ENCODE measurements at regions not wholly inside any gene's neighbourhood (a gene's known extent, or its start where the extent isn't known, plus 50 kb on each side); places are given as distances from the start of the nearest gene placed in this dataset.

DNA sequence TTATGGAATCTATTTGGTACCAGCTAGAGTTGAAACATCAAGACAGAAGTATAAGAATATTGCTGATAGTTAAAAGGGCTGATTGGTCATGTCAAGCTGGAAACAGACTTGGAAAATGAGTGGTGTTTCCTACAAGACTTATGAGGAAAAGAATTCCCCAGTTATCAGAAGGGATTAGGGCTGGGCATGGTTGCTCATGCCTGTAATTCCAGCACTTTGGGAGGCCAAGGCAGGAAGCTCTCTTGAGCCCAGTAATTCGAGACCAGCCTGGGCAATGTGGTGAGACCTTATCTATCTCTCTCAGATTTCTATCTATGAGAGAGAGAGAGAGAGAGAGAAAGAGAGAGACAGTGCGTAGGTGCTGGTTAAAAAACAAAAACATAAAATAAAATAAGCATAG lies 139.5 kb upstream of the PMFBP1 start:
- DNase-seq = no peak

DNA sequence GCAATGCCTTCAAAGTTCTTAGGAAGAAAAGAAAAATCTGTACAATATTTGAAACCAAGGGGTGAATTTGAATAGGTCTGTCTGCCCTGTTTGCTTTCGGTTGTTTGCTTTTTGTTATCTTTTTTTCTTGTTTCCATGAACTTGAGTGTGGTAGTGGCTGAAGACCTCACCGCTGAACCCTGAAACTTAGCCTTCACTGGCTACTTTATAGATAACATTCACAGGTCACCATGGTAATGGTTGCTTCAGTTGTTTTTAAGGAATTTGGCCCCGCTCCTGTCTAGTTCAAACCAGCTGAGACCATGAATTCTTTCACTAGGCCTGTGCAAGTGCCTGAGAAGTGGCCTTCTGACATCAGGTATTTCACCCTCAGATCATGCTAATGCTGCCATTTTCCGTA lies 137.0 kb upstream of the PMFBP1 start:
- no peak for DNase-seq

DNA sequence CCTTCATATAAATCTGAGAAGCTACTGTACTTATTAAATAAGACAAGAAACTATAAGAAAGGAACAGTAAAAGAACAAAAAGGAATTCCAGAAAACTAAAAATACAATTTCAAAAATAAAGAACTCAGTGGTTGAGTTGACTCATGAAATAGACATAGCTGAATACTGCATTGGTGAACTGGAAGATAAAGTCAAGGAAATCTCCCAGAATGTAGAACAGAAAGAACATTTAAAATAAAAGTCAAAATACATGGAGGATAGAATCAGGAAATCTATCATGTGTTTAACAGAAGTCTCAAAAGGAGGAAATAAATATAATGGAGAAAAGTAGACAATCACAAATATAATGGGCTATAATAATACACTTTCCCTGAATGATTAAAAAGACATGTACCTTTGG lies 136.4 kb upstream of the PMFBP1 start:
- no peak for DNase-seq

DNA sequence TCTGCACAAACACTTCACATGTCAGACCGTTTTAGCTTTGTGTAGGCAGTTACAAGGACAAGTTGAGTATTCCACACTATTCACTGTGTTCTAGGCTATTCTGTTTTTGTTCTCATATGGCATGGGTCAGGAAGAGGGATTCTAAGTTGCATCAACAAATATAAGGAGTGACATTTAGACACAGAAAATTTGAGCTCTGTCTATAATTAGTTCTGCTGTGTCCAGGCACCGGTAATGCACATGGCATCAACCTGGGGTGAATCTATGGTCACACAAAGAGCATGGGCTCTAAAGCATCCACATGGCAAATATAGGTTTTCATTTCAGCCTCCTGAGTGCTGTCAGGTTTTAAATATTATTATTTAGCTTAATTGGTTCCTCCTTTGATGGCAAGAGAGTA lies 130.4 kb upstream of the PMFBP1 start:
- DNase-seq = no peak

DNA sequence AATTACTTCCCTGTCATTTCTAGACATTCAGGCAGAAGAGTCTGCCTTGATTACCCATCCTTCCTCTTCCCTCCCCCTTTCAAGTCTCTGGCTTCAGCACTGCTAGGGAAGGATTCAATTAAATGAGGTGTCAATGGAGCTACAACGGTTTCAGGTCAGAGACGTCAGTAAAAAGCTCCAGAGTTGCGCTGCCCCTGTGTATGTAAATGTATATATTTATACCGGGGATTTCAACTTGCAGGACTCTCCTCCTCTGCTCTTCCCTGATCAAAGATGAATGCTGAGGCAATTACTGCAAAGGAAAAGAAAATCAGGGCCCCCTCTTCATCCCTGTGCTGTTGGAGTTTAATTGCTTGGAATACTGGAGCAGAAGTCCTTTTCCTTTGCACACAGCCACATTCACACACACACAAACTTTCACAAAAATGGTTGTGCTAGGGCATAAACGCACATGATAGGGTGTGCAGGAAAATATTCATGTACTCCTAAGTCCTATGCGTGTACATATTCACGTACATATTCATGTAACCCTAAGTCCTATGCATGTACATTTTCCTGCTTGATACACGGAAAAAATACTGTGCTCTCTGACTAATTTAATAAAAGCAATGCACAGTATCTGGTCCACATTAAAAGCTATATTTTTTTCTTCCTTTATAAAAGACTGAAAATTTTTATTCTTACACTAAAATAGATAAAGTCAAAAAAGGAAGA lies 129.7 kb upstream of the PMFBP1 start:
- DNase-seq = no peak

DNA sequence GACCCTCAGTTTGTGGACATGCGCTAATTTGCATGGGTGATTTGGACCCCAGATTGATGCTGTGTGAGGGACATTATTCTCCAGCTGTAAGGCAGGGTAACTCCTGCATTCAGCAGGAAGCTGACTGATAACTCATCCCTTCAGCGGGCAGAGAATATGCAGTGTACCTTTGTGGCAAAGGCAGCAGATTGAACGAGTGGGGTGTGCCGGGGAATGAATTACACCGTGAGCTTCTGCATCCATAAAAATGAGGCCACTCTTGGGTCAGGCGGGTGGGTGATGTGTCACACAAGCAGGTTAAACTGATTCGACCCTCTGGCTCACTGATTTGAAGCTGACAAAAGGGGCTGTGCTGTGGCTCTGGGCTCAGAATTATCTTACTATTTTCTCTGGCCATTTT lies 128.9 kb upstream of the PMFBP1 start:
- peak in 1 of 2 experiments; percentile 1 for DNase-seq

DNA sequence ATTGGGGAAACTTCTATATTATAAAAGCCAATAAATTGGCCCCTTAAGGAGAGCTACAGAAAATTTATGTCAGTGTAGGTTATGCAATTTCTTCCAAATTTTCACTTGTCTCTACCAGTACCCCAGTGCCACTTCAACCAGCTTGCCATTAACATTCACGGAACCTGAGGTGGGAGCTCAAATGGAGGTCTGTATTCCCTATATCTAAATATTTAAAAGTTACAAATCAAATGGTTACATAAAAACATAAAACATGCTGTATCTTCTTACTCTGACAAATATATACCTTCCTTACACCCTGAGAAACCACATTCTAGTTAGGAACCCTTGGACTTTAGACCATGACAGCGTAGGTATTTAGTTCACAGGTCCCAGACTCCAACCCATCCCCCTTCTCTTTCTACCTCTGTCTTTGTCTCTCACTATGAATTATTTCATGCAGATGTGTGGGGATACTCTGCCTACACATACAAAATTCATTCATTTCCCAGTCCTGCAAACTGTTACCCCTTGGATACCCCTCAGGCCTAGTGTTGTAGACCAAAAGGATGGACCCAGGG lies 127.8 kb upstream of the PMFBP1 start:
- no peak for DNase-seq

DNA sequence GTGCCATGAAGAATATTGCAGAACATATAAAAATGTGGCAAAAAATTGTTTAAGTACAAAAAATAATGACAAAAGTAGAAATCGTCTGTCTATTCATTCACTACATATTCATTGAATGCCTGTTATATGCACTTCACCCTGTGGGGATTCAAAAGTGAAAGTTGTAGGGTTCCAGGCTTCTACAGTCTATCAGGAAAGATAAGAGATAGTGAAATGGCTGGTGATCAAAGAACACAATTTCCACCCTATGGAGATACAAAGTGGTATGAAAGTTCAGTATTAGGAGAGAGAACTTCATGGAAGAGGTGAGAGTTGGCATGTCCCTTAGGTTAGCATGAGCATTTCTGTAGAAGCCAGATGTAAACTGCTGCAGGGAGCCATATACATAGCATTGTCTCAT lies 127.0 kb upstream of the PMFBP1 start:
- no peak for DNase-seq

DNA sequence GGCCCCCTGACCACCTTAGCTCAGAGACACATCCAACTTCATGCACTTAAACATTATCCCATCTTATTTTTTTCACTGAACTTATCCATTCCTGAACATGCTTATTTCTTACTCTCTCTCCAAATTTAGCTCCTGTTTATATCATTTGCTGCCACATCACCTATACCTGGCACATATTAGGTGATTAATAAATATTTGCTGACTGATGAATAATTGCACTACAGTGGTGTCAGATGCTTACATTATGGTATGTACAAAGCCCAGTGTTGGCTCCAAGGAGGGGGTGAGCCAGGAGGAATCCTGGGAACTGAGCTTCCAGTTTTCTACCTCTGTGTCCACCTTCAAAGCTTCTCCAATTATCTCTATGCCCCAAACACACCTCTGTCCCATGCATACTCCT lies 124.0 kb upstream of the PMFBP1 start:
- DNase-seq = no peak

DNA sequence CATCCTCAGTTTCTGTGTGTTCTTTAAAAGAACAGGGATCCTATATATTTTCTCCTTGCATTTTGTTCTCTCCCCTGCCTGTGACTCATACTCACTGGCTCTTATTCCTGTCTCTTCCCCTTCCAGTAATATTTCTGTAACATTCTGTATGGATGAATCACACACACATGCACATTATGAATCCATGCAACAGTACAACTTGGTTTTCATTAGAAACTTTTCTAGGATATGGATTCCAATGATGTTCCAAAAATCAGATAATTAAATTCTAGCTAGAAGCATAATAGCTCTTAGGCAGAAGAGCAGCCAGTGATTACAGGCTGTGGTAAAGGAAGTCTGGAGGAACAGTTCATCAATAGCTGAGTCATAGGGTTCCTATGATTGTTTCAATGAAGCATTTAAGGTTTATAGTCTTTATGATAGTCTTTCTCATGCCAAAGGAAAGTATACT lies 119.6 kb upstream of the PMFBP1 start:
- no peak for DNase-seq

DNA sequence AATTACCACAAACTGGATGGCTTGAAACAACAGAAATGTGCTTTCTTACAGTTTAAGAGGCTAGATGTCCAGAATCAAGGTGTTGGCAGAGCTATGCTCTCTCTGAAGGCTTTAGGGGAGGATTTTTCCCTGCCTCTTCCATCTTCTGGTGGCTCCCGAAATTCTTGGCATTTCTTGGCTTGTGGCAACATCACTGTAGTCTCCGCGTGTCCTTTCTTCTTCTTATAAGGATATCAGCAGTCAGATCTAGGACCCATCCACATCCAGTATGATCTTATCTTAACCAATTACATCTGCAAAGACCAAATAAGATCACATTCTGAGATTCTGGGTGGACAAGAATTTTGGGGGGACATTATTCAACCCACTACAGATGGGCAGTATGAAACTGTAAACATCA lies 119.2 kb upstream of the PMFBP1 start:
- no peak for DNase-seq

DNA sequence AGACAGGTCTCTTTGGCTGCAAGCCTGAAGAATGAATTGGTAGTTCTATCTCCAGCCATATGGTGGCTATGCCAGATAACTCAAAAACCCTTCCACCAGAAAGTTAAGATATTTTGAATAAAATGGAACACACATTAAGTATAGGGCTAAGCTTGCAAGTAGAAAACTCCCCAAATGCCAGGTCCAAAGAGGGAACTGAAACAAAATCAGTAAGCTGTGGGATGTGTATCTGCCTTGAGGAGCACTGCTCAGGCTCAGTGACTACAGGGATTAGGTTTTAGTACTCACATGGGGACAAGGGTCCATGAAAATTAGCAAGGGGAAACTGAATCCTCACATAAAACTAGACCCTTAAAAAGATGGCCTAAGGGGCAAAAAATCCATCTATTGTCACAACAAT lies 115.7 kb upstream of the PMFBP1 start:
- DNase-seq = no peak

DNA sequence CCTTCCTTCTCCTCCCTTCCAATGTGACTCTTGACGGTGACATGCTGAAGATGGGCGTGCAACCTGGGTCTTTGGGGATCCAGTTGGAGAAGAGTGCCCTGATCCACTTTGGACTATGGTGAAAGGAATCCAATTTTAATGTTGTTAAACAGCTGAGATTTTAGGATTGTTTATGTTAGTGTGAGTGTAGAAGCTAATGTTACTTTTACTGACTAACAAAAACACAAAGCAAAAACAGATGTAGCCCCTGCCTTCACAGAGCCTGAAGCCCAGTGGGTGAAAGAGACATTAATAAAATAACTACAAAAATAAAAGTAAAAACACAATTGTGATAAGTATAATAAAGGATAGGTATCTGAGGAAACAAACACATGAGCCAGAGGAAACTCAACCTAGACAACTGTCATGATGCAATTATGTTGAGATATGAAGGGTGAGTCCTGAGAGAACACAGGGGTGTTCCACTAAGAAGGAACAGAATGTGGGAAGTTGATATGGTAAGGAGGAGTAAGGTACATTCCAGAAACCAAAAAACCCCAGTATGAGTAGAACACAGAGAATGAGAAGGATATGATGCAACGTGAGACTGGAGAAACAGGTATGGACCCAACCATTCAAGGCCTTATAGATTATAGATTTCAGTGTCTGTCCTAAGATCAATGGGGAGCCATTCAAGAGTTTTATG lies 115.1 kb upstream of the PMFBP1 start:
- DNase-seq = no peak

DNA sequence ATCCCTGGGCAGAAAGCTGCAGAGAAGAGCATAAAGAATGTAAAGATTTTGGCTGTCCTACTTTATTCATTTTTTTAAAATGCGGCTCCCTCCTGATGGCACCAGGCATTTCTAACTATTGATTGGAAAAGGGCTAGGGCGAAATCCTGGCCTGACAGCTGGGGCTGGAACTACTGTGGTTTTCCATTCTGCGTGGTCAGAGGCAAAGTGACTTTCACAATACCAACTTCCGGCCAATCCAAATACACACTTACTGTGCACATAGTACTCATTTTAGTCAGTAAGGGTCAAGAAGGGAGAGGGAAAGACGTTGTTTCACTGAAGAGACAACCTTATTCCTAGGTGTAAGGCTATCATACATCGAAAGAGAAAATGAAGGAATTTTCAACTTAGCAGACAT lies 113.8 kb upstream of the PMFBP1 start:
- DNase-seq = no peak

DNA sequence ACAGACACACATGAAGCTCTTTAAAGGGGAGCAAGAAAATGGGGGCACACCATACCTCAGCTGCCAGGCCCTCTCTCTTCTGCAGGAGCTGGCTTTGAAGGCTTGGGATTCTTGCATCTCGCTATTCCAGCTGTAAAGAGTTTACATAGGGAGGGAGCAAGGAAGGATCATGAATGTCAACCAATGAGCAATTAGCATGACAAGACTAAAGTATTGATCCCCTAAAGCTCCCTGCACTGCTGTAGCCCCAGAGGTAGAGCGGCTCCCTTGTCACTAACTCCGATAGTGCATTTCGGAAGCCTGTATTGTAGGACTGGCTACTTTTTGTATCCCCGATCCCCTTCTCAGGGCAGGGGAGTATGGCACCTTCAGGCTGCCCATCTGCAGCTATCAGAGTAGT lies 113.4 kb upstream of the PMFBP1 start:
- no peak for DNase-seq

DNA sequence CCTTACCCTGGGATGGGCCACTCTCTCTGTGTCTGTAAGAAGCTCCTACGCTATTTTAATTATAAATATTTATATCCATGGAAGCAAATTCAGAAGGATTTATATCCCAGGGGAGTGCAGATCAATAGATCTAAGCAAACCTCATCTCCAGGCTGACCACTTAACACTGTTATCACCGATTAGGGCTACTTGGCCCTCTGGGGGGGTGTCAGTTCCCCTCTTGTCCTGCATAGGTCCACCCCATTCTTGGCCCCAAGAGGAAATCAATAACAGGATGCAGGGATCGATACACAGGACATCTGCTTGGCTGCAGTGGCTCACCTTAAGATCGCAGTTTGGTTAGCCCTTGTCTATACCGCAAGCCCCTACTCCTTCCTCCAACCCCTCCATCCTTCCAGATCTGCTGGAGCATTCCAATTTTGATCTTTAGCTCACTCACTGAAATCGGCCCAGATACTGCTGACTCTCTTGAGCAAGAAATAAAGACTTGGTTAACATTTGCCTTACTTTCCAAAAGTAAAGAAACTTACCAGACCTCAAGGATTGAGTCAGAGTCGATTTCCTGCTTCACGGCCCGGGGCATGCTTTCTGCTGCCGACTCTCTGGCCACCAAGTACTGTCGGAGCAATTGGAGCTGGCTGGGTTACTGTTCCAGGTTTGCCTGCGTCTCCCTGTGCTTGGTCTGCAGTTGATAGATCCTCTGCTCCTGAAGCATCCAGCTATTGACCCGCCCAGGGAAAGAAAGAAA lies 112.3 kb upstream of the PMFBP1 start:
- no peak for DNase-seq

DNA sequence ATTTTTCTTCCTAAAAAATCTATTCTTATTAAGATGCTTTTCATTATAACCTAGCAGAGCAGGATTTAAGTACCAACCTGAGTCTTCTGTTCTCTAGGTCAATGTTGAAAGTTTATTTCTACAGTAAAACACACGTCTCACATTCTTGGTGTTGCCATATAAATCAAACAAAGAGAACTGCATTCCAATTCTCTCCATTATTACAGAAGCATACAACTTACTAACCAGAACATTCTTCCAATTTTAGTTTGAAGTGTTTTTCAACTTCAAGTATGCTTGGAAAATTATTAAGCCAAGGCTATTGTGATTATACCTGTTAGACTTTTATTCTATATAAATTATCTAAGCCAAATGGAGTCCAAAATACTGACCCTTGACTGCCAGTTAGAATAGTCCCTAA lies 110.4 kb upstream of the PMFBP1 start:
- DNase-seq = no peak

DNA sequence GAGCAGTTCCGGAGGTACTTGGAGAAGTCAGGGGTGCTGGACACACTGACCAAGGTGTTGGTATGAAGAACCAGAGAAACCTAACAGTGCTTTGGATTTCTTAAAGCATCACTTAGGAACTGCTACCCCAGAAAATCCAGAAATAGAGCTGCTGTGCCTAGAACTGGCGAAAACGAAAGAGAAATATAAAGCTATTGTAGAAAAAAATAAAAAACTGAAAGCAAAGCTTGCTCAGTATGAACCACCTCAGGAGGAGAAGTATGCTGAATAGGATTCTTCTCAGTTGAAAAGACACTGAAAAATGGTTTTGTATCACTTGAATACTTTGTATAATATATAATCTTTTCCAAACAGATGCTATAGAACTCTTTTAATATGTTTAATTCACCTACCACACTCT lies 106.3 kb upstream of the PMFBP1 start:
- no peak for DNase-seq

DNA sequence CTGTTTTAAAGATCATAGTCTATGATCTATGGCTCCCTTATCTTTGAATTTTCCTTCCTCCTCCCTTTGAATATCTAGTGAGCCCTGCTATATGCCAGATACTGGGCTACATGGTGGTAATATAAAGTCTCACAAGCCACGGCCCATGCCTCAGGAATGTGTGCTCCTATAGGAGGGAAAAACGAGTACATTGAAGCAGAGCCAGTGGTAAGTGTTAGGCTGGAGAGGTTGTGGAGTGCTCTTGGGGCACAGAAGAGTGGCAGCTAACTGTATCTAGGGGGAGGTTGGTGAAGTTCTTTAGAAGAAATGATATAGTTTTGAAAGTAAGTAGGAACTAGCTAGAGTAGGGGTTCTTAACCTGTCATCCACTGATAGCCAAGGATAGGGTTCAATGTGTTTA lies 105.8 kb upstream of the PMFBP1 start:
- no peak for DNase-seq

DNA sequence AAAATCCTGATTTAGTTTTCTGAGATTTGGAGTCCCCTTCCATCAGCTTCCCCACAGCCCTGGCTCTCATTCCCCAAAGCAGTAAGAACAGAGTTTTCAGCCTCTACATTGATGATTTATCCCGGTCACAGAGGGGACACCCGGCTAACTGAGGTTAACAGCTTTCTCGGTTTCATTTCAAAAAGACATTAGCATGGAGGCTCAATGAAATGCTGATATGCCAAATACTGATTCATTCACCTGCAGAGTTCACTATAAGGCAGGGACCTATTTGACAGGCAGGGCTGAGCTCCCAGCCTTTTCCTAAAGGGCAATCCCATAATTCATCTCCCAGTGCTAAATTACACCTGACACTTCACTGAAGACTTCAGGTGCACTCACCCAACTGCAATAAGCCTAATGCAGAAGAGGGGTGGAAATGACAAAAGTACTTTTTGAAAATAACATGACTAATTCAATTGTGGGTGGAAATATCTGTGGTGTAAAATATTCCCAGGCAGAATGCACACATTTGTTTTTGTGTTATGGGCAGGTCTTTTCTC lies 99.8 kb upstream of the PMFBP1 start:
- no peak for DNase-seq

DNA sequence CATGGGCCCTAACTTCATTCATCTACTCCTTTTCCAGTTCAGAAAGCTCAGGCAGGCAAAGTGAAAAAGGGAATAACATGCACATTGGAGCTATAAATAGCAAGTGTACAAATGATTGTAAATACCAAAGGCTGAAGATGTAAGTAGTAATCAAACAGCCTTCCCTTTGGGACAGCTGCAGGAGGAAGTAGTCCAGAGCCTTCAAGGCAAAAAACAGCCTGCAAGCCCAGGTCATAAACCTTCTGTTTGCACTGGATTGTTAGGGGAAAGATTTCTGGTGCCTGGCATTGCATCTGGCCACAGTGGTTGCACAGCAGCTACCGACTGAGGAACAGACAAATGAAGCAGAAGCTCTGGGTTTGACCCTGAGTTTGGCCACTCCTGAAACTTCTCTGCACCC lies 98.6 kb upstream of the PMFBP1 start:
- no peak for DNase-seq

DNA sequence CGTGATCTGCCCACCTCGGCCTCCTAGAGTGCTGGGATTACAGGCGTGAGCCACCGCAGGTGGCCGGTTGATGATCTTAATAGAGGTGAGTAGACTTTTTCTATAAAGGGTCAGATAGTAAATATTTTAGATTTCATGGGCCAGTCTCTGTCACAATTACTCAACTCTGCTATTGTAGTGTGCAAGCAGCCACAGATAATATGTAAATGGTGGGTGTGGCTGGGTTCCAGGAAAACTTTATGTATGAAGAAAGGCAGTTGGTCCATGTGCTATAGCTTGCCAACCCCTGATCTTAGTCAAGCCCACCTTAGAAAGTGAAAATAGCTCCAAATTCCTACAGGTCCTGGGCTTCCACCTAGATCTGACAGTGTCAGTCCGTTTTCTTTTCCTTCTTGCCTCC lies 94.9 kb upstream of the PMFBP1 start:
- DNase-seq = no peak

DNA sequence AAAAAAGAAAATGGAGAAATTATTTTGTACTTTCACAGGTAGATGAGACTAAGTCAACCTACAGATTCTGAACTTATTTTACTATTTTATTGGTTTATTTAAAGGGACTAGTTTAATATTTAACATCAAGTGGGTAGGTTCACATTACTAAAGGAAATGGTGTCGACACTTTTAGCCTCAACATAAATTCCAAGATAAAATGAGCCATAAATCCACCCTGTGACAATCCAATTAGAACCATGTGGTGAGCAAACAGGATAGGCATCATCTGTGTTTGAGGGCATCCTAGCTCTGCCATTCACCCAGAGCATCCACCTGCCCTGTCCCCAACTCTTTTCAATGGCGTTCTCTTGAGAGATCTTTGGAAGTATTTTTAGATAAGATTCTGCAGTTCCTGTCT lies 92.8 kb upstream of the PMFBP1 start:
- no peak for DNase-seq

DNA sequence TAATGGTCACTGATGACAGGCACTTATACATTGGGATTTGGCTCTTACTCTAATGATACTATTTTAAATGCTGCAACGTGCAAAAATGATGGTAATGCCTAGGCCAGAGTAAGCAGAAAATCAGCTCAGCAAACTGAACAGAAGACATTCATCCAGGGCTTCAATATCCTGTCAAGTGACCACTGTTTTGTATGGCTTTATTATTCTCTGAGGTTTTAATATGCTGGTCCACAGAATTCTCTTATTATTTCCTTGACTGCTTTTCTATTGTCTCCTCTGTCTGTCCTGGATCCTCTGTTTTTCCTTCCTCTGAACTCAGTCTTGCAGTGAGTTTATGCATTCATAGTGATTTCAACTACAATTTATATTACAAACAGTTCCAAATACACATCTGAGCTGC lies 90.8 kb upstream of the PMFBP1 start:
- no peak for DNase-seq

Data from NCI-H187 (cell line).